Activated CD8-positive, alpha-beta T cell treated with anti-CD3 and anti-CD28 coated beads for 36 hours (primary cell): ENCODE measurements at regions not wholly inside any gene's neighbourhood (a gene's known extent, or its start where the extent isn't known, plus 50 kb on each side); places are given as distances from the start of the nearest gene placed in this dataset.

Experiments used
- ATAC-seq: fragments of 200-7000 bp; cut with Tn5 transposase; one replicate; pipeline ENCODE4 v1.10.0; 2021; ENCODE audit warnings: mild to moderate bottlenecking, moderate library complexity
- CTCF ChIA-PET: fragments of 350-600 bp; sonication (Branson Sonifier 250); formaldehyde crosslinking; loops from one replicate; lab custom pipeline; 2021; ENCODE audit warnings: antibody characterized with exemption; lab: Charles Lee
- POLR2A ChIA-PET: fragments of 350-600 bp; sonication (Branson Sonifier 250); formaldehyde crosslinking; loops from one replicate; lab custom pipeline; 2021; ENCODE audit warnings: antibody characterized with exemption; lab: Charles Lee
- DNase-seq: peaks from one replicate; pipeline ENCODE4 v3.0.0-alpha.2; 2020
- H3K27ac Mint-ChIP-seq: one replicate; pipeline ENCODE4 v1.8.0; 2021; ENCODE audit warnings: mild to moderate bottlenecking, mixed read lengths
- H3K27me3 Mint-ChIP-seq: one replicate; pipeline ENCODE4 v1.8.0; 2021; ENCODE audit warnings: mixed read lengths
- H3K36me3 Mint-ChIP-seq: one replicate; pipeline ENCODE4 v1.8.0; 2021; ENCODE audit warnings: low read depth, mixed read lengths
- H3K4me1 Mint-ChIP-seq: one replicate; pipeline ENCODE4 v1.8.0; 2021; ENCODE audit warnings: low read depth, mixed read lengths
- H3K4me3 Mint-ChIP-seq: one replicate; pipeline ENCODE4 v1.8.0; 2021; ENCODE audit warnings: mild to moderate bottlenecking, moderate library complexity, mixed read lengths
- H3K9me3 Mint-ChIP-seq: one replicate; pipeline ENCODE4 v1.8.0; 2021; ENCODE audit warnings: mixed read lengths
- intact Hi-C: fragments of 100-400 bp; cut with micrococcal nuclease; formaldehyde crosslinking; loops from one replicate; pipeline ENCODE4 v1.10.0; 2022
- TF ChIP-seq, protein P1 (sequence below): fragments of 200-600 bp; IDR thresholded peaks from one replicate; pipeline ENCODE4 v1.8.0; 2022; ENCODE audit warnings: antibody characterized with exemption, mild to moderate bottlenecking

DNA sequence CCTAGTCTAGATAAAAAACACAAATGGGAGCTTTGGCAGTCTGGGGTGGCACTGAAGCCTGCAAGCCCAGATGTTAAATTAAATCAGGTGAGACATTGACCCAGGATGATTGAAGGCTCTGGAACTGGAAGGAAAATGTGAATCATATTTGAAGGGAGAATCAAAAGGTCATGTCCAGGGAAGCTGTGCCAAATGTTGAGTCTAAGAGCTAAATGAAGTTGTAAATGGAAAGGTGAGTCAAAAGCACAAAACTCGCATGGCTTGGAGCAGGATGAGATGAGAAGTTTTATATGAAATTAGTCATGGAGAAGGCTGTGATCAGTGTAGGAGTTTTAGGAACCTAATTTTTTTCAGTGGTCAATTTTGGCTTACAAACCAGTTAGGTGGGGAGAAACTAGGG is 301.1 kb downstream of the BLID start:
- Mint-ChIP-seq H3K36me3 (no peaks in the 10 kb centered on the region), H3K4me1 (no peaks in the 10 kb centered on the region)

DNA sequence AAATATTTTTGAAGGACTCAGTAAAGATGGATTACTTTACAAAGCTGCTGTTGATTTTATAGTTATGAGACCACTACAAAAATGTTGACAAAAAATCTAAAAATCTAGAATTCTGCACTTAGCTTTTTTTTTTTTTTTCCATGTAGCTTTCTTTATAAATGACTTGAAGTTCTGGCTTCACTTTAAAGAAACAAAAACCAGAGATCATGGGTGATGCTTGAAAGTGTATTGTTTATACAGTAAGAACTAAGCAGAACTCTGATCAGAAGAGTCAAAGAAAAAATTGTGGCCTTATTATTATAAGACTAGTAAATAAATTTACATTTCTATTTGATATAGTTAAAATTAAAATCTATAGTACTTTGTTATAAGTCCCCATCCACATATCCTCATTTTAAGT is 301.7 kb downstream of the BLID start:
- intact Hi-C loops, result no loop called here
- H3K9me3 Mint-ChIP-seq, result peaks cover 15% of the 10 kb centered on the region
- H3K4me3 Mint-ChIP-seq, result no peak overlapping the region
- DNase-seq (no peak), ATAC-seq (no peak)
- TF ChIP-seq, protein P1, sequence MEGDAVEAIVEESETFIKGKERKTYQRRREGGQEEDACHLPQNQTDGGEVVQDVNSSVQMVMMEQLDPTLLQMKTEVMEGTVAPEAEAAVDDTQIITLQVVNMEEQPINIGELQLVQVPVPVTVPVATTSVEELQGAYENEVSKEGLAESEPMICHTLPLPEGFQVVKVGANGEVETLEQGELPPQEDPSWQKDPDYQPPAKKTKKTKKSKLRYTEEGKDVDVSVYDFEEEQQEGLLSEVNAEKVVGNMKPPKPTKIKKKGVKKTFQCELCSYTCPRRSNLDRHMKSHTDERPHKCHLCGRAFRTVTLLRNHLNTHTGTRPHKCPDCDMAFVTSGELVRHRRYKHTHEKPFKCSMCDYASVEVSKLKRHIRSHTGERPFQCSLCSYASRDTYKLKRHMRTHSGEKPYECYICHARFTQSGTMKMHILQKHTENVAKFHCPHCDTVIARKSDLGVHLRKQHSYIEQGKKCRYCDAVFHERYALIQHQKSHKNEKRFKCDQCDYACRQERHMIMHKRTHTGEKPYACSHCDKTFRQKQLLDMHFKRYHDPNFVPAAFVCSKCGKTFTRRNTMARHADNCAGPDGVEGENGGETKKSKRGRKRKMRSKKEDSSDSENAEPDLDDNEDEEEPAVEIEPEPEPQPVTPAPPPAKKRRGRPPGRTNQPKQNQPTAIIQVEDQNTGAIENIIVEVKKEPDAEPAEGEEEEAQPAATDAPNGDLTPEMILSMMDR, result no peak
- ChIA-PET CTCF (no interaction called here), POLR2A (no interaction called here)
- H3K27me3 Mint-ChIP-seq, result no peaks in the 10 kb centered on the region
- H3K36me3 Mint-ChIP-seq, result no peaks in the 10 kb centered on the region
- H3K4me1 Mint-ChIP-seq, result no peaks in the 10 kb centered on the region
- H3K27ac Mint-ChIP-seq, result no peak overlapping the region

More for the DNA sequence above, 301.1 kb downstream of the BLID start:
- CTCF ChIA-PET, result no interaction called here
- no peak overlapping the region for H3K4me3 Mint-ChIP-seq
- TF ChIP-seq, protein P1, result no peak
- no peak overlapping the region for H3K27ac Mint-ChIP-seq
- peaks cover 17% of the 10 kb centered on the region for H3K9me3 Mint-ChIP-seq
- POLR2A ChIA-PET, result no interaction called here
- intact Hi-C loops, result no loop called here
- H3K27me3 Mint-ChIP-seq, result no peaks in the 10 kb centered on the region
- no peak for DNase-seq
- ATAC-seq, result no peak

DNA sequence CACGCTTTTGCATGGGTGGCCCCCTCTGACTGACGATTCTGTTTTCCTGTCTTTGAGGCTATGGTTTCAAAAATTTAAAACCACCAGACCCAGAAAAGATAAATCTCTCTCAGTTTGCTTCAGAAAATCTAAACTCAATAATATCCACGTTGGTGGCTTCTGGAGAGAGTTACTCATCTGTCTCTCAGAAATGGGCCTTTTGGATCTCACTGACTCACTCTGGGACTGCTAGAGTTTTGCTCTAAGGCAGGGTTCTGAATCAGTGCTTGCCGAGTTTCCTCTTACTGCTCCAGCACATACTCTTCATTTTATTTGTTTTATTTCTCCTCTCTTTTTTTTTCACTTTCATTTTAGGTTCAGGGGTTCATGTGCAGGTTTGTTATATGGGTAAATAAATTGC is 305.7 kb downstream of the BLID start:
- ChIA-PET POLR2A (no interaction called here), CTCF (no interaction called here)
- no peak overlapping the region for H3K27ac Mint-ChIP-seq
- ATAC-seq (no peak), DNase-seq (no peak)
- H3K4me1 Mint-ChIP-seq, result no peaks in the 10 kb centered on the region
- no peak overlapping the region for H3K4me3 Mint-ChIP-seq
- intact Hi-C loops, result no loop called here
- no peaks in the 10 kb centered on the region for H3K36me3 Mint-ChIP-seq
- H3K27me3 Mint-ChIP-seq, result no peaks in the 10 kb centered on the region
- TF ChIP-seq, protein P1, result no peak
- peaks cover 13% of the 10 kb centered on the region for H3K9me3 Mint-ChIP-seq

- H3K4me3 Mint-ChIP-seq, result no peak overlapping the region
- intact Hi-C loops, result no loop called here
Measured at GRCh38 chr11:121808096-121808495, 307.9 kb downstream of the BLID start.

DNA sequence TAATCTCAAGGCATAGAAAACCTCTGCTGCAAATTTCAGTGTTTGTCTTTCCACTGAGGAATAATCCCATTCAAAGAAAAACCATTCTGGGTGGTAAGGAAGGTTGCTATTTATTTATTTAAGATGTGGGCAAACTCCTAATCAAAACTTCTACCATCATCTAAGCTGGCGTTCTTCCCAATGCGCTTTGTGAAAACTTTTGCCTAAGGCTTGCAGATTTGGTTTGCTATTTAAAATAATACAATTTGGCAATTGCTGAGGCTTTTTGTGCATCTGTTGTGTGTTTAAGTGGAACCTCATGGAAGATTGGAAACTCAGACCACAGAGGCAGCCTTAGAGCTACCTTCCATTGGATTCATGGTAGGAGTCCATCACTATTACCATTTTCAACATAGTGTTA is 309.0 kb downstream of the BLID start:
- no peak for DNase-seq
- Mint-ChIP-seq H3K36me3 (no peaks in the 10 kb centered on the region), H3K4me1 (no peaks in the 10 kb centered on the region), H3K9me3 (peaks cover 5% of the 10 kb centered on the region), H3K27me3 (no peaks in the 10 kb centered on the region), H3K4me3 (no peak overlapping the region), H3K27ac (no peak overlapping the region)
- TF ChIP-seq, protein P1, result no peak
- no peak for ATAC-seq
- POLR2A ChIA-PET, result no interaction called here
- intact Hi-C loops, result no loop called here
- CTCF ChIA-PET, result no interaction called here

More at GRCh38 chr11:121808096-121808495, 307.9 kb downstream of the BLID start:
- CTCF ChIA-PET, result no interaction called here
- DNase-seq, result no peak
- Mint-ChIP-seq H3K36me3 (no peaks in the 10 kb centered on the region), H3K9me3 (peaks cover 13% of the 10 kb centered on the region), H3K27ac (no peak overlapping the region), H3K27me3 (no peaks in the 10 kb centered on the region), H3K4me1 (no peaks in the 10 kb centered on the region)
- no peak for ATAC-seq
- POLR2A ChIA-PET, result no interaction called here
- TF ChIP-seq, protein P1, result no peak
